Fibroblast of skin of scalp (primary cell): ENCODE measurements at regions not wholly inside any gene's neighbourhood (a gene's known extent, or its start where the extent isn't known, plus 50 kb on each side); places are given as distances from the start of the nearest gene placed in this dataset.

Source experiments
- DNase-seq: peaks from one replicate; pipeline ENCODE4 v3.0.0-alpha.2; 2013

GRCh38 chr1:58891347-58891746 lies 107.5 kb upstream of the JUN start:
- no peak for DNase-seq

DNA sequence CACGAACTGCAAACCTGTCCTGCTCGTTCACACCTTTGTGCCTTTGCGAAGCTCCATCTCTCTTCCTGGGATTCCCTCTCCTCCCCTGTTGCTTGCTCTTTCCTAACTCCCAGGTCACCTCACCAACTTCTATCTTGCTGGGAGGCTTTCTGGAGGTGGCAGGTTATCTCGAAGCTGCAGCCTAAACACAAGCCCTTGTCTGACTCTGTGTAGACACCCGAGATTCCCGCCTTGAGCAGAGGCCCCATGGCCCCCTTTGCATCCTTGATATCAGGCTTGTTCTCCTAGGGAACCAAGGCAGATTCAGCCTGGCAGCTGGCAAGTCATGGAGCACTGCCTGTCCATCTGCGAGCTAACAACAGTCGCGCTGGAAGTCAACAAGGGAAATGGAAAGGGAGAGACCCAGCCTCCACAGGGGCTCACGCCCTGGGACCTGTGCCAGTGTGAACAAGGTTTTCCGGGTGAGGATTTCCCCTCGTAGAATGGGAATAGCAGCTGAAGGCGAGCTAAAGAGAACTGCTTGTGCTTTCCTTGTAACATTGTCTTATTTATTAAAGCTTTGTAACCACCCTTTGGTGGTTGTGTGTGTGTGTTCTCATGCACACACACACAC lies 109.5 kb upstream of the JUN start:
- no peak for DNase-seq

DNA sequence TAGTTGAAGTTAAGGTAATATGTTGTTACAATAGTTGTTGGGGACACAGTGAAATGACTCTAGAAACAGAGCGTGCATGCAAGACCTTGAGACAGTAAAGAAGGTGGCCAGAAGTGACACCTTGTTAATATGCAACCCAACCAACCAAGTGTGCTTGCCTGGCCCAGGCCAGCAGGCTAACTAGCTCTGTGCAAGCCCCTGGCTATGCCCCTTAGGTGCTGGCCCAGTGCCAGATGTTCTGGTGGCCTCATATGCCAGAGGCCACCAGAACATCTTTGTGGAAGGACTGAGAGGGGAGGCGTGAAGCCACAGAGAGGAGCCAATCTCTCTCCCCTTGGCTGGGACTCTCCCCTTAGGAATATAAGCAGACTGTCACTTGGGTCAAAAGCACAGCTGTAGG lies 111.2 kb upstream of the JUN start:
- no peak for DNase-seq

DNA sequence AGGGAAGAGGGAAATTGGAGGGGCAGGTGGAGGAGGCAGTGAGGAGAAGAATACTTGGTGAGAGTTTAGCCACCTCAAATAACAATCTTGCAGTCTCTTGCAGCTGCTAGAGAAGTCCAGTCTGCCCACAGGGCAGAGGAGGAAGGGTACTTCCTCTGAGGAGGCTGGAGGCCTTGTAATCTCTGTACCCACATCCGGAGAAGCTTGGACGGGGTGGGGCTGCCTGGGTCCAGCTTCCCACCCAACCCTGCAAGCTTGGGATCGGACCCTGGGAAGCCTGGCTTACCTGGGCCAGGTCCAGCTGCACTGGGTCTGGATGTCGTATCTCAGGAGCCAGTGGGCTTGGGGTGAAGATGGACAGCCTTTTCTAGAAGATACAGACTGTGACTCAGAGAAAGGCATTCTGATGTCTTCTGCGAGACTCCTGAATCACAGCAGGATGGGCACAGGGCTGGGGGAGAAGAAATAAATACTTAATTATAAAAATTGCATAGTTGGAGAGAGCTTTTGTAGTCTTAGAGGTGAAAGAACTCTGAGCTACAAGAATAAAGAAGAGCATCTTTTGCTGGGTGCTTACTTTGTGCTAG lies 111.8 kb upstream of the JUN start:
- DNase-seq = peak; percentile 40

GRCh38 chr1:58896246-58897183 lies 112.7 kb upstream of the JUN start:
- DNase-seq = no peak

GRCh38 chr1:58898739-58899586 lies 115.1 kb upstream of the JUN start:
- no peak for DNase-seq

GRCh38 chr1:58899587-58900271 lies 115.9 kb upstream of the JUN start:
- no peak for DNase-seq

GRCh38 chr1:58900396-58900795 lies 116.5 kb upstream of the JUN start:
- no peak for DNase-seq

DNA sequence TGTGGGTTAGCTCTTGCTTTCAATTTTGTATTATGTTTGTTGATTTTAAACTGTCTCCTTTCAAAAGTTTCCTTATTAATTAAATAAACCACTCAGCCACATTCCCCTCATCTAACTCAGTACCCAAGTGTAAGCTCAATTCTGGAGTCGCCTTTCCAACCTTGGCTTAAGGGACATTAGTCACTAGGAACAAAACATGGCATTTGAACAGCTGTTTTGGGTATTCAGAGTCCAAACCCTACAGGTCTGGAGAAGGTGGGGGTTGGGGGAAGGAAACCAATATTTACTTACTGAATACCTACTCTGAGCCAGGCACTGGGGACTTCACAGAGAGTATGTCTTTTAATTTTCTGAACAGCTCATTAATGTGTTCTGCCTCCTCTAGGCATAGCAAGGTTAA lies 117.2 kb upstream of the JUN start:
- peak; percentile 52 for DNase-seq

- DNase-seq = no peak
These were observed 119.1 kb upstream of the JUN start for GRCh38 chr1:58902830-58903513.

DNA sequence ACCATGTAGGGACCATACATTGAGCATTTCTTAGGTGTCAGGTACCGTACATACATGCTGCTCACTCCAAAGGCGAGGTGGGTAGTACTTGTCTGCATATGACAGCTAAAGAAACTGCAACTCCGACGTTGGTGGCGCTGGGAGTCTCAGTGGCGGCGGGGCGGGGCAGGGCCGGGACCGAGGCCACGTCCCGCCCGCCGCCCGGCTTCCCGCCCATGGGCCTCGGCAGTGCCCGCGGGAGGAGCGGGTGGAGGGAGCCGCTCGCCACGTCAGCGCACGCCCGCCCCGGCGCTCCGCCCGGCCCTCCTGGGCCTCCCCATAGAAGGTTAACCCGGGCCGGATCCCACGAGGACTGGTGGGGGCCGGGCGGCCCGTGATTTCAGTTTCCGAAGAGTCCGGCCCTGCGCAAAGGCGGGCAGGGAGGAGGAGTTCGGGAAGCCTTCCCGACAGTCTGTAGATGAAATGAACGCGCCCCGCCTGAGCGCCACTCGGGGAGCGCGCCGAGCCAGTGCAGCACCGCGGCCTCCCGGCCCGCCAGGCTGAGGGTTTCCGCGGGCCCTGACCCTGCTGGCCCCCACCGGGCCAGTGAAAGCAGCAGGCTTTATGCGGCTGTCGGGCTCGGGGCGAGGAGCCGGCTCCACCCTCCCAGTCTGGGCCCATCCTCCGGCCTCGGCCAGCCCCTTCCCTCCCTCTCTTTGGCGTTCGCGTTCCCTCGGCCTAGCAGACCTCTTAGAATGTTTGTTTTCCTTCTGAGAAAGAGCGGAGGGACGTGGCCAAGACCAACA lies 119.9 kb upstream of the JUN start:
- peak; percentile 95 for DNase-seq

DNA sequence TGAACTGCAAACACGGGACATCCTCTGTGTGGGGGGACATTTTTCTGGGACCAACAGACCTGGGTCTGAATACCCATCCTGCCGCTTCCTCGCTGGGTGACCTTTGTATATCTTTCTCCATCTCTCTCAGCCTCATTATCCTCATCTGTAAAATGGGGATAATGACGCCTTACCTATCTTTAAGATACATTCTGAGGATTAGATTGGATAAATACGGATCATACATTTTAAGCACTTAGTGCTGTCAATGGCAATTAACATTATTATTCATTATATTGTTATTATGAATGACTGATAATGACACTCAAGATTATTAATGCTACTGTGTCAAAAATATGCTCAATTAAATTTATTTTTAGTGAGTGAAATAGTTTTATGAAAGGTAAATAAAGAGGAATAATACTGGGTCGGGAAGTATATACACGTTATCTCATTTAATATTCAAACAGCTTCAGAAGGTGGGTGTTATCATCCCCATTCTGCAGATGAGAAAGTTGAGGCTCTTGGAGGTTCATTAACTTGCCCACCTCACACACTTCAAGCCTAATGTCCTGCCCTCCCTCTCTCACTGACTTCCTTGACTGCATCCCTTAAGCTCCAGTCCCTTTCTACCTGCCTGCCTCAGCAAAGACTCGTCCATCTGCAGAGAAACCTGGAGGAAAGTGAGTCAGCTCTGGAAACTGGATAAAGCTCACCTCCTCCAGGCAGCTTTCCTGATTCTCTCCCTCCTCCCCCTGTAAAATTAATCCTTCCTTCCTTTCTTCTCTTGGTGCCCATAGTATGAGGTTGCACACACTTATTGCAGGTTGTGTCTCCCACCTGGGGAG lies 120.7 kb upstream of the JUN start:
- DNase-seq = no peak

- DNase-seq = no peak
These were observed 121.3 kb upstream of the JUN start for GRCh38 chr1:58905126-58905490.

- no peak for DNase-seq
These were observed 121.9 kb upstream of the JUN start for GRCh38 chr1:58905628-58906221.

DNA sequence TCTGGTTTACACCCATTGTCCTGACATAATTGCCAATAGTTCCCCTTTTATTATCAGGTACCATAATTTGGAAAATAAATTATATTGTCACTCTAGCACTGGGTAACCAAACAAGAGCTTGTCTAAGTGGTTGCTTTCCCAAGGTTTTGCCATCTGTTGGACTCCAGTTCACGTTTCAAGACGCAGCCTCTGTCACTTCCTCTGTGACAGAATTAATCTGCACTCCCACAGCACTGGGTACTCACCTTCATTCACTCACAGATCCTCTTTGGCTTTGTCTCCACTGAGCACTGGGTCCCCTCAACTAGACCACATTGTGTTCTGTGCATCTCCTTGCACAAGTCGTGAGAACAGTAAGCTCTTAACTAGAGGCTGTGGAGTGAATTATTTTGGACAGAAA lies 123.6 kb upstream of the JUN start:
- DNase-seq = no peak

DNA sequence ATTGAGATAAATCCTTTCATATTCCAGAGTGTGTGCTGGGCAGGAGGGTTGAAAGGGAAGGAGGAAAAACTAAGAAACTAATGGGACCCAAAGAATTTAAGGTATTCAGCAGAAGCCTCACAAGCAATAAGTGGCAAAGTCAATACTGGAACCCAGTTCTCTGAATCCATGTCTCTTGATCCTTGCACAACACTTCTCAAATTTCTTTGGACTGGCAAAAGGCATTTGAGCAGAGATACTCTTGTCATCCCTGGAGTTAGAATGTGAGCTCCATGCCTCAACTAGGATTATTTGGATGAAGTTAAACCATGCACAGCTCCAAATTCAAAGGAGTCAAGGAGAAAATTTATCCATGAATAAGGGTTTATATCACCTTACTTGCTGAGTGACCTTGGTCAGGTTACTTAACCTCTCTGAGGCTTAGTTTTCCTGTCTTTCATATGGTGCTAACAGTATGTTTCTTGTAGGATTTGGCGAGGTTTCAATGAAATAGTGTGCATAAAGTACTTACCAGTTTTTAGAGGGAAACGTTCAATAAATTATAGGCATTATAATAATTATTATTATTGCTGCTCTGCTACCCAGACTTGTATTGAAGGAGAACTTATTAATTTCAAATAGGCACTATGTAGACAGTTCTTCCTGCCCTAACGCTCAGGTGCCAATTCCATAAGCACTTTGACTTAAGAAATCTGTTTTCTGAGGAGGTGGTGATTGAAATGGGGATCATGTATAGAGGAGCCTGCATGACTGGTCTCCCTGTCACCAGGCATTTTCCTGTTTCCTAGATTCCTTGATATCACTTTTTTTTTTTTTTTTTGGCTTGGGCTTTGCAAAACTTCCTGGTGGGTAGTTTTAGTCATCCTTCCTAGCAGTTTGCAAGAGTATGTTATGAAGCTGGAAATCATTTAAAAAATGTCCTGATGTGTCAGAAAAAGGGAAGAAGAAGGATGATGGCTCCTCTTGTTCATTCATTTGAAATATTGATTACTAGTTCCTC lies 125.0 kb upstream of the JUN start:
- peak; percentile 78 for DNase-seq

GRCh38 chr1:58909914-58910681 lies 126.3 kb upstream of the JUN start:
- no peak for DNase-seq
